GM19240 (cell line): ENCODE measurements at regions not wholly inside any gene's neighbourhood (a gene's known extent, or its start where the extent isn't known, plus 50 kb on each side); places are given as distances from the start of the nearest gene placed in this dataset.

Experiments
- DNase-seq: peaks from one replicate; pipeline ENCODE4 v3.0.0; 2011; ENCODE audit warnings: low spot score; ENCODE audit not compliant: insufficient read length

DNA sequence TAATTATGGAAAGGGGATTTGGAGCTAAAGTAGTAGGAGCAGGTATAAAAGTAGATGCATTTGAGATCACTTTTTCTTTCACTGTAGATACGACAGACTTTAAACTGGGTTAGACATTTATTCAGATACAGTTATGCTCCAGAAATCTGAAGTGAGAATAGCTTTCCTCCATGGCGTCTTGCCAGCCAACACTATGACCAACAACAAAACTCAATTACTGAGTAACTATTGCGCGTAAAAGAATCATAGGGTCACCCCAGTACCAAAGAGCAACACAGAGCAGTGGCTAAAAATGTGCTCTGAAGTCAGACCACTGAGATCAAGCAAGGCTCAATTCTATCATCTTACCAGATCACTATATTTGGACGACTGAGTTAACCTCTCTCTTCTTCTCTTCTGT lies 262.5 kb upstream of the SORCS1 start:
- DNase-seq: no peak

DNA sequence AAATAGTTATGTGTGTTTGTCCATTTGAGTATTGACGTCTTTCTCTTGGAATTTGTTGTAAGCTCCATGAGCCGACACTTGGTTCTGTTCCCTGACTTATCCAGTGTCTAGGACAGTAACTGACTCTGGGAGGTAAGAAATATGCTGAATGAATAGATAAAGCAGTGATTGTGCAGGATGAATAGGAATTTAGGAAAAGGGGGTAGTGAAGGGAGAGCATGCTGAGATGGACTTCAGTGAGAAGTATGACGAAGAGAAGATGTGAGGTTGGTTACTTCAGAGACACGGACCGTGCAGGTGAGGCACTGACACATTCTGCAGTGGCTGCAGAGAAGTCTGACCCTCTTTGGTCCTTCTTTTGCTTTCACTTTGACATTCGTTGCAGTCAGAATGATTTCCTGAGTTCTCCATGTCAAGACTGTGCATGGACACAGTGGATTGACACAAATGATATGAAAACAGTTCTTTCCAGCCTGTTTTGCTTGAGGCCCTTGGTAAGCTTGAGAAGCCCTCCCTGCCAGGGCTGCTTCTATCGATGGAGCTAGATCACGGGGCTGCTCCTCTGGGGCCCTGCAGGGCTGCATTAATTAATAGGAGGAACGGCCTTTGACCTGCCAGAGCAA lies 261.5 kb upstream of the SORCS1 start:
- DNase-seq: no peak

DNA sequence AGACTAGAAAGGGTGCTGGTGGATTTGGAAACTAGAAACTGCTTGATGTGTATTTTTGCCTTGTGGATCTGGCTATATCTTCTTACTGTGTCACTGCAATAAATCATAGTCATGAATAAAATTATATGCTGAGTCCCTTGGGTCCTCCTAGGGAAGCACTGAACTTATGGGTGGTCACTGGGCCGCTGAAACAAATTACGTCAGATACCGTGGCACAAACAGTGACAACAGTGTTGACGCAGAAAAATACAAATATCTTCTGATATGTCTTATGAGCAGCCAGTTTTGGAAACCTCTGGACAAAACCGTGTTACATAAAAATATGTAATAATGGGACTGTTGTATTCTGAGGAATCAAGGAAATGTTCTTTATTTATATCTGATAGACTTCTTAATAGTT lies 260.1 kb upstream of the SORCS1 start:
- DNase-seq: no peak

DNA sequence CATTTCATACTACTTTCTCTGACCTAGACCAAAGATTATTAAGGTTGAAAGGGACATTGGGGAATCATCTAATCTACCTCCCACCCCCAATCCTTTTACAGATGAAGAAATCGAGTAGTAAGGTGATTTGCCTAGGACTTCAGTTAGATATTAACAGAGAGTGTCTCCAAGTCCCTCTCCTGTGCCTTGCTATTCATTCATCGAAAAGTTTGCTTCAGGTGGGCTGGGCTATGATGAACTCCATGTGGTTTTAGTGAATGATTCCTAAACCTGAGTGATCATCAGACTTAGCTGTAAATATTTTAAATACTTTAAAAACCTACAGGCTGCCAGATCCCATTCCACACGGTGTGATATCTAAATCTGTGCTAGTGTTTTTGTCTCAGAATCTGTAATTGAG lies 259.4 kb upstream of the SORCS1 start:
- DNase-seq: no peak

DNA sequence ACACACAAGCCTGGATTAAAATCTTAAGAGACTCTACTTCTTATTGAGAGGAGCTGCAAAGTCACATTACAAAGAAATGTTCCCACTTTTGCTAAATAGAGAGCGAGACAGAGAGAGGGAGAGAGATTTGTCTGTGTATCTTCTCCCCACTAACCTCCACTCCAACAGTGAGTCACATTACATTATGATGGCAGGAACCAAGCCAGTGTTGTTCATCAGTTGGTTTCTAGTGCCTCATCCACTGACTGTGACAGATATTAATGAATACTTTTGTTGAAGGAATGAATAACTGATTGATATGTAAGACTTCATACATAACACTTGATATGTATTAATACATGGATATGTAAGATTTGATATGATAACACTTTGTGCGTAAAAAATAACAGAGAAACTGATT lies 258.2 kb upstream of the SORCS1 start:
- DNase-seq: no peak

DNA sequence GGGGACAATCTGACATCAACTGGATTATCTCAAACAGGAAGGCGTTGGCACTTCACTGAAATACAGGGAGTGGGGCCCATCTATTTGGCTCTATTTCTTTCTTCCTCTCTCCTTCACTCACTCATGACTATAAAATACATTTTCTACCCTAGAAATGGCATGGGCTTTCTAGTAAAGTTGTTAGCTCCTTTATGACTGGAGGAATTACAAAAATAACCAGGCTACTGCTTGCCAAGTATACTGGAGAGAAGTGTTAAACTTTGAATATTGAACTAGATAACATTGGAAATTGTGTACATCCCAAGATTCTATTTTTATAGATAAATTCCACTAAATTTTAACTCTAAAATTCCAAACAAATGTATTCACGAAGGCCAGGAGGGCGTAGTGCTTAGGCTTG lies 255.7 kb upstream of the SORCS1 start:
- no peak for DNase-seq

DNA sequence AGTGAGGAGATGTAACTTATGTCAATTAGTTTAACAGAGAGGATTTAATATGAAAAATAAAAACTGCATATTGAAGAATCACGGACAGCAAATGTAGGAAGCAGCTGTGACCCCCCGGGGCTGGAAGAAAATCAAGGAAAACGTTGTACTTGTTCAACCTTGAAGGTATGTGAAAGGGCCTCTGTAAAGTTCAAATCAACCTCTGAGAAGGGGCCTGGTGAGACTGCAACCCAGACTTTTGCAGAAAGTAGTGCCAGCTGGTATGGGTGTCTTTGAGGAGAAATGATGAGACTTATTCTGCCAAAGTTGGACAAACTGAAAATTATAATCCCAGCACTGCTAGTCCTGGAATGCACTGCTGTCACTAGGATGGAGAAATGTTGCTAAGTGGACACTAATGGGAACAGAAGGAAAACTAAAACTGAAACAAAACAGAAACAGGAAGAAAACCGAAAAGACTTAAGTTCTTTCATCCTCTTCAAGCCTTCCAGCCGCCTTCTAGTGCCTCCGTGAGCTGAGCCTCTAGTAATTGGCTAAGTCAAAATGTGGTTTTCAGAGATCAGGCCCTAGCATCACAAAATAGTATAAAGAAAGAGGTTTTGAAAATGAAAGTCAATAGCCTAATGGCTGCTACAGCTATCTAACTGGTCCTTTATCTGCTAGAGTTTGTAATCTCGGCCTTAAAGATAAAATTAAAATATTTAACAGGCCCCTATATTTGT lies 253.7 kb upstream of the SORCS1 start:
- no peak for DNase-seq

DNA sequence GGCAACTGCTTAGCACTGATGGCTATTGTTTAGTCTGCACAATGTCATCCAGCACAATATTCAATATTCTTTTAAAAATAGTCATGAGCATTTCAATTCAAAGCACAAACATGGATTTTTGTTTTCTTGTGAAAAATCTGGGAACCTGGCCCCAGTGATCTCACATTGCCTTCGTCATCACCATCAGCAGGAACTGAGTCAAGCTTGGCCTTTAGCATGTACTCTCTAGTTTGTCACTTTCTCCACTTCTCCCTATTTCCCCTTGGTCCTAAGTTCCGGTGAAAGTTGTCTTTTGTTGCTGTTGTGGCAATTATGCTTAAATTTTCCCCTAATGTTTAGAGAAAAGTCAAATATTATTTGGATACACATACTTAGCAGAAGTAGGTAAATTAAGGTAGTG lies 252.9 kb upstream of the SORCS1 start:
- DNase-seq: no peak

DNA sequence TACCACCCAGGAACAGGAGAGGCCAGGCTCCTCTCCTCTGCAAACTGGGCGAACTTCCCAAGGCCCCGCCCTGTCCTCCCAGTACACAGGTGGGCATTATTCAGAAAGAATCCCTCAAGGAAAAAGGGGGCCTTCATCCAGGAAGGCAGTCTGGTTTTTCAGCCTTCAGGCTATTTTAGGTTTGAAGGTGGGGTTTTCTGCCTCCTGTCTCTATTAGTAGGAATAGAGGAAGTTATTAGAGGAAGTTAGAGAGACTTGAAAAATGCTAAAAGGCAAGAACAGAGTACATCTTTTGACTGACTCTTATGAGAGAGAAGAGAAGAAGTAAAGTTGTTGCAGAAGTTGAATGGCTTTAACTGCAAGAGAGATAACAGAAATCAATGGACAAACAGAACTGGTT lies 250.9 kb upstream of the SORCS1 start:
- no peak for DNase-seq

DNA sequence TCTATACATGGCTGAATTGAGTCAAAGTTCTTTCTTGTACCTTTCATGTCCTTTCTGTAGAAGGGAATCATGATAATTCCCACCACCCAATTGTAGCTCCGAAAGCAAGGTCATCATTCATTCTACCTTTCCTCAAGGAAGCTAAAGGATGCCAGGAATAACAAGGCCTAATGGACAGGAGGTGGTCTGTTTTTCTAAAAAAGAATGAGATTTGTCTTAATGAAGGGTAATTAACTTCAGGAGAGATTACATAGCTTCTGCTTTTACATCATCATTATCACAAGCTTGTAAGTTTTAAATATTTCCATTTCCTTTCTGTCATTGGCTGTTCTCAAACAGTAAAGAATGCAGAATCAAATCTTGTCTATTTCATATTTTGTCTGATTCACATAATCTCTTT lies 249.5 kb upstream of the SORCS1 start:
- DNase-seq: no peak

DNA sequence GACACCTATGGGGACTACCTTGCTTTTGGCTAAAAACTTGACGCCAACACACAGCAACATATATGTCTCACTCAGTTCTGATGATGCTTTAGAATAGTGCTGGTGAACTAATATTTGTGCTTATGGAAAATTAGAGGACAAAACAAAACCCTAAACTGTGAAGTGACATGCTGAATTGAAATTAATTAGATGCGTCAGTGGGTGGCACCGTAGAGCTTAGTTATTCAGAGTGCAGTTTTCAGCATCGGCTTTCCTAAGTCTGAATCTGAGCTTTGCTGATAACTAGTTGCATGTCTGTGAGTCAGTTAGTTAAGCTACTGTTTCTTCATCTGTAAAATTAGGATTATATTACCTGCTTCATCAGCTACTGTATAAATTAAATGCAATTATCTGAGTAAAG lies 245.0 kb upstream of the SORCS1 start:
- no peak for DNase-seq

DNA sequence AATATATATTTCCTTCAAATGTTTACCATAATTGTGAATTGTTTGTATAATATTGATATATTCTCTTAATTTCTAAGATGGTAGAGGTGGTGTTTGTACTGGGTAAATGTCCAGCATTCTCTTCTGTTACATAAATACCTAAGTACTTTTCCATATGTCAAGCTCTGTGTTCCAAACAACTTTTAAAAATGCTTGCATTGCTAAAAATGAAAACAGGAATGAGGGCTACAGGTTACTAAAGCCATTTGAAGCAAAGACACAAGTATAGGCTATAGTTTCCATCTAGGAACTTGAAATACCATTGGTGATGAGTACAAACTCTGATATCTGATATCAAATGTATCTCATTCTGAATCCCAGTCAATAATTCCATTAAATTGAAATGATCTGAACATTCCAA lies 233.6 kb upstream of the SORCS1 start:
- no peak for DNase-seq

DNA sequence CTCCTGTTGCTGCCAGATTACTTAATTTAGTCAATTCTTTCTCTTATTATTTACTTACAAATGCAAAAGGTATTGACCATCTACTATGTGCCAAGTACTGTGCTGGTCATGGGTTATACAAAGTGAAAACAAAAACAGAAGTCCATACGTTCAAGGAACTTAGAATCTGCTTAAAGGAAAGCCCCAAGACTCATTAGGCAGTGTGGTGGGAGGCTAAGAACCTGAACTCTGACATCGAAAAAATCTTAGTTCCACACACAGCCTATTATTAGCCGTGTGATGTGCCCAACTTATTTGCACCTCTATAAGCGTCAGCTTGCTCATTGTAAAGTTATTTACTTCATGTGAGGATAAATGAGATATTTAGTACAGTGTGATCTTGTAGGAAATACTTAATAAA lies 227.4 kb upstream of the SORCS1 start:
- no peak for DNase-seq

DNA sequence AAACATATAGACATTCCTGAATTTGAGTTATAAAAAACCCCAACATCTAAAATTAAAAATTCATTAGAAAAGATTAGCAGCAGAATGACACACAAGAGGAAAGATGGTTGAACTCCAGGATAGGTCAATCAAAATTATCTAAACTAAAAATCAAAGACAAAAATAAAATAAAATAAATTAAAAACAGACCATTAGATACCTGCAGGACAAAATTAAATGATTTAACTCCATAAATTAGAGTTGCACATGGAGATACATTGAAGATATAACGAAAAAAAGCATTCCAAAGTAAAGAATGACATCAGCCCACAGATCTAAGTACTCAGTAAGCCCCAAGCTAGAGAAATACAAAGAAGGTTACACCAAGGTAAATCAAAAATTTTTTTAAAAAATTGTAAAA lies 226.1 kb upstream of the SORCS1 start:
- no peak for DNase-seq

DNA sequence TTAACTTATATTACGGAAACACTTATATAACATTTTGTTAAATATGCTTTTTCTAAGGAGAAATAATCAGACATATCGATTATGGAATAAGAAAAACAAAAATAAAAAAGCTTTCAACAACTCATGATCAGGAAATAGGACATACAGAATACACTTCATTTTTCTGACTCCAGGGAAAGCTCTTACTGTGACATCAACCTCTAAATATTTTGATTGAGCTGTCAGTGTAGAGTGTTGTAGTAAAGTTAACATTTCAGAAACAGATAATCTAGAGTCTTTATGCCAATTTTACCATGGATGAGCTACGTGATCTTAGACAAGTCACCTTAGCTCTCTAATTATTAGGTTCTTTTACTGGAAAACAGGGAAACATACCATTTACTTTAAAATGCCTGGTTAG lies 218.9 kb upstream of the SORCS1 start:
- no peak for DNase-seq

DNA sequence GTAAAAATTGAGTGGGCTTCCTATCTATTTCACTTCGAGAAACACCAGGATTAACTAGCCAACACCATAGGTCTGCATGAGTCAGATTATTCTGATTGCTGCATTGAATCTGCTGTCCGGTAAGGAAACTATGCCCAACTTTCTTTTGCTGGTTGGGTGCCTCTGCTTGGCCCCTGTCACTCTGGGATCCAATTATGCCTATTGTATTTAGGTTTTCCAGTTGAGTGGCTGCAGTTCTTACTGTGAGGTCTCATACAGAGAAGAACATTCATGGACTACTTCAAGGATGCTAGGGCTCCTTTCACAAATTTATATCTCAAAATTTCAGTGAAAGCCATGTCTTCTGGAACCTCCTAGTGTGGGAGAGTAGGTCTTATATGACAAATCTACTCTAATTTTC lies 215.1 kb upstream of the SORCS1 start:
- DNase-seq: no peak

DNA sequence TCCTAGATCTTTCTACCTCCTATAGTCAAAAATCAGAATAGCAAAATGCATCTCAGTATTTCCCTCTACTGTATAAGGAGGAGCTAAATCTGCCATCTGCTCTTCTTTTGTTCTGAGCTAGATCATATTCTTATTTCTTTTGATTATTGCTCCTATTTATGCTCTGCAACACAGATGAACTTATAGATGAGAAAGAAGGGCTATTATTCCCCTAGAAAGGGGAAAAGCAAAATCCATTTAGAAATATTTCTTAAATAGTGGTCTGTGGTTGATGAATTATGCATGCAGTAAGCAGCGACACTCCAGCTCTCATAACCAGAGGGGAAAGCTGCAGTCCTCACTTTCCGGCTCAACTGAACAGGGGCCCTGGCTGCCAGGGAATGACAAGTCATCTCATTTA lies 207.3 kb upstream of the SORCS1 start:
- DNase-seq: no peak

DNA sequence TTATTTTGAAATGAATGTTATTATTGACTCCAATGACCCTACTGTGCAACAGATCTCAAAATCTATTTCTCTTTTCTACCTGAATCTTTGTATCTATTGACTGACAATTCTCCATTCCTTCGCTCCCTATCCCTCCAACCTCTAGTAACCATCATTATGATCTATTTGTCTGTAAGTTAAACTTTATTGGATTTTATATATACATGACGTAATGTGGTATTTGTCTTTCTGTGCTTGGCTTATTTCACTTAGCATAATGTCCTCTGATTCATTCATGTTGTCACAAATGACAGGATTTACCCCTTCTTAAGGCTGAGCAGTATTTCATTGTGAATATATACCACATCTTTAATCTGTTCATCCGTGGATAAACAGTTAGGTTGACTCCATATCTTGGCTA lies 200.4 kb upstream of the SORCS1 start:
- DNase-seq: no peak

DNA sequence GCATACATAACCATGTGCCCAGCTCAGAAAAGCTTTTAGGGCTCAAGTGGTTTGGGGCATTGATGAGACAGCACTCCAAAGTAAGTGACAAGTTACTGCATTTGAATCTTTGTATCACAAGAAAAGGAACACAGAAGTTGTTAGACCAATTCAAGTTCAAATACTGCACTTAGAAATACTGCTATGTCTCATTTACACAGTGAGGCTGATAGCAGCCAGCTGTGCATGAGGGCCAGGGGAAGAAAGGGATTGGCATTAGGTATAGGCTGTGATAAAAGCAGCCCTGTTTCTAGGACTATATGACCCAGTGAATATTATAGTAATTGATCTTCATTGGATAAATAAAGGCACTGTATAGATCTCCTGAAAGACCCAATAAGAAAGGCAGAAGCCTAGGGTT lies 197.8 kb upstream of the SORCS1 start:
- no peak for DNase-seq

DNA sequence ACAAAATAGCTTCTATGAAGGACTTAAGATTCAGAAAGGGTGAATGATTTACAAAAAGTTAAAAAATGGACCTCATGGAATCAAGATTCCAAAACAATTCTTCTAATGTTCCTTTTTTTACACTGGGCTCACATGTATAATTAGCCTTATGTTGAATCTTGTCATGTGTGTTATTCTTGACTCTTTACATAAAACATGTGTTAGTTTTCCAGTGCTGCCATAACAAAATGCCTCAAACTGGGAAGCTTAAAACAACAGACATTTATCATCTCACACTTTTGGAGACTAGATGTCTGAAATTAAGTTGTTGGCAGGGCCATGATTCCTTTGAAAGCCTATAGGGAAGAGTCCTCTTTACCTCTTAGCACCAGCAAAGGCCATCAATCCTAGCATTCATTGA lies 192.5 kb upstream of the SORCS1 start:
- no peak for DNase-seq

DNA sequence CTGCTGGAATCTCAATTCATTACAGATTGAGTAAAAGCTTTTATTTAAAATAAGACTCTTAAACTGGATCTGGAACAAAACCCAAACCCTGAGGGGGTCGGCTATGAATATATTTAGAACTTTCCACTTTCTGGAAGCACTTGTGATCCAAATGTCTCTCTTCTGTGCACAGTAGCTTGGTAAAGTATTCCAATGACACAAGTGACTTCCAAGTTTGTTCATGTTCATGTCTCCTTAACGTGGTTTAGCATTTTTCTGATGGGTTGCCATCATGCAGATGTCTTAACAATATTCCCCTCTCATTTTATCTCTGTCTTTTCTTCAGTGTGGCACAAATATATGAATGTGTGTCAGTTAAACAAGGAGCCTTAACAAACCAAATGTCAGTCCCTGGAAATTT lies 191.9 kb upstream of the SORCS1 start:
- DNase-seq: no peak

DNA sequence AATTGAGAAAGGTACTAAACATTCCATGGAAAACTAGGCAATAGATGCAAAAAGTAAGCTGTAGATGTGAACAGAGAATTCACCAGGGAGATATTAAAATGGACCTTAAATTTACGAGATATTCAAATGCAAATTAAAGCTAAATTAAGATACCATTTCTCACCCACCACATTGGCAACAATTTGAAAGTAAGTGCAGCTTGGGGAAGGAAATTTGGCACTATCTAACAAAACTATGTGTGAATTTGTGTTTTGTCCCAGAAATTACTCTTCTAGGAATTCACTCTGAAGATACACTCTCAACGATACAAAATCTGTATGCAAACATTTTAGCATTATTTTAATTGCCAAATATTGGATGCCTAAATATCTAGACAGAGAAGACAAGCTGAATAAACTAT lies 178.2 kb upstream of the SORCS1 start:
- DNase-seq: no peak

DNA sequence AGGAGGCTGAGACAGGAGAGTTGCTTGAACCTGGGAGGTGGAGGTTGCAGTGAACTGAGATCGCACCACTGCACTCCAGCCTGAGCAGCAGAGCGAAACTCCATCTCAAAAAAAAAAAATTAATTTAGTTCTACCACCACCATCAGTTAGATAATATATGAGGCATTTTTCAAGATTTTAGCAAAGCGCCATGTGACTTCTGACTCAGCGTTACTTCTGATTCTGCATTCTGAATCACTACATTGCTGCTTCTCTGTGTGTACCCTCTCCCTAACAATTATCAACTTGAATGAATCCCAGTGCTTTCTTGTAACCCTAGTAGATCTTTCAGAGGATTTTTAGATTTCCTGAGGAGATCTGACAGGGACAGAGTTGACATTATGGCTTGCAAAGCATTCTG lies 176.8 kb upstream of the SORCS1 start:
- no peak for DNase-seq

DNA sequence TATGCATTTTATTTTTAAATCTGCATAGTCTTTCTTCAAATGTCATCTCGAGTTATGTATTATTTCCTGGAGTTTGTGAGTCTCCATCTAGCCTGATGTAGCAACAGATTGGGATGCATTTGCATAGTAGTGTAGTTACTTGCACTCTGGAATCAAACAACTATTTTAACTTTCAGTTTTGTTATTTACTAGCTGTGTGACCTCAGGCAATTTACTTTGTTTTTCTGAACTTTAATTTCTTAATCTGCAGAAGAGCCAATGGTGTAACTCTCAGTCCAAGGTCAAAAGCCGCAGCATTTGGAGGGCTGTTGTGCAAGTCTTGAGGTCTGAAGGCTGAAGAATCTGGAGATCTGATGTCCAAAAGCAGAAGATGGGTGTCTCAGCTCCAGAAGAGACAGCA lies 175.8 kb upstream of the SORCS1 start:
- DNase-seq: no peak
